ENCODE measurements at regions not wholly inside any gene's neighbourhood (a gene's known extent, or its start where the extent isn't known, plus 50 kb on each side); places are given as distances from the start of the nearest gene placed in this dataset.
A peak's percentile ranks its signal among the peaks of the same experiment; 100 is the strongest.

DNA sequence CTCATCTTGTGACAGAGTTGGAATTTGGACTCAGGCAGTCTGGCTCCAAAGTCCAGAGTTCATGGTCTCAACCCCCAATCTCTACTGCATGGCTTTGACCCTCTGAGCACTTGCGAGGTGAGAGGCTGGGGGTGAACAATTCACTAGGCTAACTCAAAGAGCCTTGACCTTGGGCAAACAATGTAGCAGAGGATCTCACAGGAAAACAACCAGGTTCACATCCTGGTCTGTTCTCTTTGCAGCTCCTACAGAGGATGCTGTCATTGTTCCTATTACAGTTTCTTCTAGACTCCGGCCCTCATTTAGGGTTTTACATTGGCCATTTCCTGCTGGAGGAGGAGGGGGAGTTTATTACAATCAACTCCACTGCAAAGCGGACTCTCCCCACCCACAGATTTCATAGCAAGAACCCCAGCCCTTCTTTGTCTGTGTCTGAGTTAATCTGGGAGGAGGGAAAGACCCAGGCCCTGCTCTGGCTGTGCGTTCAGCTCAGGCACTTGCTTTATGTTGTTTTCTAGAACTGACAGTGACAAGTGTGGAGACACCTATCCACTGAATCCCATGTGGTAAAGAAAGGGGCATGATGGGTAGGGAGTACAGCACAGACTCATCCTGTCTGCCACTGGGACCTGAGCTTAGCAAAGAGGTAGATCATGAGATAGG lies 101.6 kb downstream of the LBH start:
- Histone ChIP-seq H3K9me3 (ENCODE audit: control insufficient read depth, insufficient read depth, low read depth, low read length) (no peaks in the 10 kb centered on the region), H3K27ac (ENCODE audit: insufficient read depth, low read length) (no peak overlapping the region), H3K4me2 (ENCODE audit: extremely low read depth, insufficient read depth, low read length) (no peak overlapping the region), H4K20me1 (ENCODE audit: control insufficient read depth, extremely low read depth, insufficient read depth, low read length) (no peaks in the 10 kb centered on the region), H3K27me3 (ENCODE audit: control insufficient read depth, insufficient read depth, low read length) (peaks cover 2% of the 10 kb centered on the region), H3K9ac (ENCODE audit: insufficient read depth, low read length) (no peak overlapping the region), H2AFZ (ENCODE audit: low read length) (no peak overlapping the region), H3K79me2 (ENCODE audit: control insufficient read depth, insufficient read depth, low read length) (no peaks in the 10 kb centered on the region), H3K36me3 (ENCODE audit: control insufficient read depth, insufficient read depth, low read length) (no peaks in the 10 kb centered on the region), H3K4me1 (ENCODE audit: control insufficient read depth, extremely low read depth, insufficient read depth, low read length) (no peaks in the 10 kb centered on the region), H3K4me3 (replicated peaks in 1 of 4; ENCODE audit: control extremely low read depth in 1 of 4, insufficient read depth in 1 of 4, low read depth in 3 of 4, low read length in 4 of 4) (no peak overlapping the region)
- no peak for TF ChIP-seq EZH2 (IDR thresholded peaks at IDR 0.05; ENCODE audit: low read length, missing control alignments)
- TF ChIP-seq, protein P1, sequence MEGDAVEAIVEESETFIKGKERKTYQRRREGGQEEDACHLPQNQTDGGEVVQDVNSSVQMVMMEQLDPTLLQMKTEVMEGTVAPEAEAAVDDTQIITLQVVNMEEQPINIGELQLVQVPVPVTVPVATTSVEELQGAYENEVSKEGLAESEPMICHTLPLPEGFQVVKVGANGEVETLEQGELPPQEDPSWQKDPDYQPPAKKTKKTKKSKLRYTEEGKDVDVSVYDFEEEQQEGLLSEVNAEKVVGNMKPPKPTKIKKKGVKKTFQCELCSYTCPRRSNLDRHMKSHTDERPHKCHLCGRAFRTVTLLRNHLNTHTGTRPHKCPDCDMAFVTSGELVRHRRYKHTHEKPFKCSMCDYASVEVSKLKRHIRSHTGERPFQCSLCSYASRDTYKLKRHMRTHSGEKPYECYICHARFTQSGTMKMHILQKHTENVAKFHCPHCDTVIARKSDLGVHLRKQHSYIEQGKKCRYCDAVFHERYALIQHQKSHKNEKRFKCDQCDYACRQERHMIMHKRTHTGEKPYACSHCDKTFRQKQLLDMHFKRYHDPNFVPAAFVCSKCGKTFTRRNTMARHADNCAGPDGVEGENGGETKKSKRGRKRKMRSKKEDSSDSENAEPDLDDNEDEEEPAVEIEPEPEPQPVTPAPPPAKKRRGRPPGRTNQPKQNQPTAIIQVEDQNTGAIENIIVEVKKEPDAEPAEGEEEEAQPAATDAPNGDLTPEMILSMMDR (conservative IDR thresholded peaks at IDR 0.05 in 1 of 2, IDR thresholded peaks at IDR 0.05 in 1 of 2; ENCODE audit: low read depth in 1 of 2, low read length in 2 of 2), result no peak
- no peak for DNase-seq (ENCODE audit: low read depth in 2 of 2)

DNA sequence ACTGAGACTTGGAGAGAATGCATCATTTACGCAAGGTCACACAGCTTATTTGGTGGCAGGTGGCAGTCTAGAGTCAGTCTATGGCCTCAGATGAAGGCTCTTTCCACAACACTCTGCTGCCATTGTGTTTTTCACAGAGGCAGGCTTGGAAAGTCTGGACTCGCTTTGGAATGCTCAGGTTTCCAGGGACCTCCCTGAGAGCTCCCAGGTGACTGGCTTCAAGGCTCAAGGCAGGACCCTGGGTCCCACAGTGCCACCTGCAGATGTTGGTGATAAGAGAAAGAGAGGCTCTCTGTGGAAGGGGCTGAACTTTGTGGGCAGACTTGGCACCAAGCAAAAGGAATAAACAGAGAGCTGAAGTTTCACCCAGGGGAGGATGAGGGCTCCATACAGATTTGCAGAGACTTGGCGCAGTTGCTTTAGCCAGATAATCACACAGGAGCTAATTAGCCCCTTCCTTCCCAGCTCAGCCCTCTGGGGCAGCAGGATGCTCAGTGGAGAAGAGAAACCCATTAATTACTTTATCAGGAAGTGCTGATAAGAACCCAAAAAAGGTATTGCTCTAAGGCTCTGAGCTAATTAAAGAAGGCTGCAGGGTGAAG lies 103.5 kb downstream of the LBH start:
- no peak overlapping the region for H2AFZ ChIP-seq (ENCODE audit: low read length)

DNA sequence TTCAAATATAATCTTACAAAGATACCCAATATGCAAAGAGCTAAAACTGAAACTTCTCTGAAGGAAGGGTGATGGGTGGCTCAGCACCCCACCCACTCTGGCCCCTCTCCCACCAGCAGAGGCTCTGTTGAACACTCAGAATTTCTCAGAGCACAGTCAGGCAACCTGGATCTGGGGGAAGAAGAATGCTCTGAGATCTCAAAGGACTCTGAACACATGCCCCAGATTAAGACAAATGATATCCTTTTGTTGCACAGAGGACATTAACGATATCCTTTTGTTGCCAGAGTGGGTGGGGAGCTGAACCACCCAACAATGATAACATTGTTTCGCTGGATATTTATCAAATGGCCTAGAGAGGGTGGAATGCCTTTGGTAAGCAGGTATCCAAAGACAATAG lies 104.8 kb downstream of the LBH start:
- H3K4me2 ChIP-seq (ENCODE audit: extremely low read depth, insufficient read depth, low read length), result no peak overlapping the region
- DNase-seq (ENCODE audit: low read depth in 2 of 2), result peak in 1 of 2 donors; percentile 38

More for the DNA sequence above, 103.5 kb downstream of the LBH start:
- H3K36me3 ChIP-seq (ENCODE audit: control insufficient read depth, insufficient read depth, low read length), result no peaks in the 10 kb centered on the region
- no peaks in the 10 kb centered on the region for H4K20me1 ChIP-seq (ENCODE audit: control insufficient read depth, extremely low read depth, insufficient read depth, low read length)
- H3K27me3 ChIP-seq (ENCODE audit: control insufficient read depth, insufficient read depth, low read length), result peaks cover 2% of the 10 kb centered on the region
- TF ChIP-seq EZH2 (IDR thresholded peaks at IDR 0.05; ENCODE audit: low read length, missing control alignments), result no peak
- TF ChIP-seq, protein P1 (conservative IDR thresholded peaks at IDR 0.05 in 1 of 2, IDR thresholded peaks at IDR 0.05 in 1 of 2; ENCODE audit: low read depth in 1 of 2, low read length in 2 of 2), result no peak
- no peaks in the 10 kb centered on the region for H3K79me2 ChIP-seq (ENCODE audit: control insufficient read depth, insufficient read depth, low read length)
- no peak overlapping the region for H3K27ac ChIP-seq (ENCODE audit: insufficient read depth, low read length)
- no peak for DNase-seq (ENCODE audit: low read depth in 2 of 2)
- no peak overlapping the region for H3K4me2 ChIP-seq (ENCODE audit: extremely low read depth, insufficient read depth, low read length)
- H3K9ac ChIP-seq (ENCODE audit: insufficient read depth, low read length), result no peak overlapping the region
- H3K4me3 ChIP-seq (replicated peaks in 1 of 4; ENCODE audit: control extremely low read depth in 1 of 4, insufficient read depth in 1 of 4, low read depth in 3 of 4, low read length in 4 of 4), result no peak overlapping the region
- no peaks in the 10 kb centered on the region for H3K9me3 ChIP-seq (ENCODE audit: control insufficient read depth, insufficient read depth, low read depth, low read length)
- H3K4me1 ChIP-seq (ENCODE audit: control insufficient read depth, extremely low read depth, insufficient read depth, low read length), result no peaks in the 10 kb centered on the region

More for the DNA sequence above, 104.8 kb downstream of the LBH start:
- Histone ChIP-seq H3K4me3 (replicated peaks in 1 of 4; ENCODE audit: control extremely low read depth in 1 of 4, insufficient read depth in 1 of 4, low read depth in 3 of 4, low read length in 4 of 4) (no peak overlapping the region), H3K4me1 (ENCODE audit: control insufficient read depth, extremely low read depth, insufficient read depth, low read length) (no peaks in the 10 kb centered on the region), H3K27me3 (ENCODE audit: control insufficient read depth, insufficient read depth, low read length) (peaks cover 2% of the 10 kb centered on the region), H3K36me3 (ENCODE audit: control insufficient read depth, insufficient read depth, low read length) (no peaks in the 10 kb centered on the region), H4K20me1 (ENCODE audit: control insufficient read depth, extremely low read depth, insufficient read depth, low read length) (no peaks in the 10 kb centered on the region), H3K27ac (ENCODE audit: insufficient read depth, low read length) (no peak overlapping the region), H3K79me2 (ENCODE audit: control insufficient read depth, insufficient read depth, low read length) (no peaks in the 10 kb centered on the region), H2AFZ (ENCODE audit: low read length) (no peak overlapping the region), H3K9me3 (ENCODE audit: control insufficient read depth, insufficient read depth, low read depth, low read length) (no peaks in the 10 kb centered on the region), H3K9ac (ENCODE audit: insufficient read depth, low read length) (no peak overlapping the region)
- TF ChIP-seq, protein P1 (conservative IDR thresholded peaks at IDR 0.05 in 1 of 2, IDR thresholded peaks at IDR 0.05 in 1 of 2; ENCODE audit: low read depth in 1 of 2, low read length in 2 of 2), result no peak
- no peak for TF ChIP-seq EZH2 (IDR thresholded peaks at IDR 0.05; ENCODE audit: low read length, missing control alignments)
